ENCODE measurements at regions not wholly inside any gene's neighbourhood (a gene's known extent, or its start where the extent isn't known, plus 50 kb on each side); places are given as distances from the start of the nearest gene placed in this dataset.

DNA sequence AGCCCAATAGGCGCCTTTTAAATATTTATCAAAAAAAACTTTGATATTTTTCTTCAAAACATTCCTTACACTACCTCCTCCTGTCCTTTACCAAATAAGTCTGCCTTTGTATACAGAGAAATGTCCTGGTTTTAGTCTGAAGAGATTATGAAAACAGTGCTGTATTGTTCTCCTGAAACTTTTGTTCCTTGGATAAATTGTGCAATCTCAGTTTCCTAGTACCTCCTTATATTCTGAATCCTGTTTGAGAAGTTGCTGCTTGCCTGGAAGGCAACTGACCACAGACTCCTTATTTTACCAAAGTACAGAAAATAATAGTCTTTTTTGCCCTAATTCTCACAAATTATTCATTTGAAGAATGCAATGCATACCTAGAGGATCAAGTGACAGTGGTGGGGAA, 349.5 kb downstream of the EPHA7 start:
- H3K4me3 ChIP-seq (ENCODE audit: low read length) = no peak overlapping the region
- no peak overlapping the region for H2AFZ ChIP-seq (ENCODE audit: low read depth, low read length)
- no peak overlapping the region for H3K27ac ChIP-seq (ENCODE audit: low read length)
- no peaks in the 10 kb centered on the region for H3K36me3 ChIP-seq (replicated peaks; ENCODE audit: low read depth, low read length)
- H3K79me2 ChIP-seq (ENCODE audit: low read length) = no peaks in the 10 kb centered on the region
- H3K9me3 ChIP-seq (ENCODE audit: insufficient read depth, low read length) = no peaks in the 10 kb centered on the region
- no peak overlapping the region for H3K4me2 ChIP-seq (ENCODE audit: low read length)
- no peaks in the 10 kb centered on the region for H3K27me3 ChIP-seq (ENCODE audit: low read depth, low read length)
- TF ChIP-seq, protein P1, sequence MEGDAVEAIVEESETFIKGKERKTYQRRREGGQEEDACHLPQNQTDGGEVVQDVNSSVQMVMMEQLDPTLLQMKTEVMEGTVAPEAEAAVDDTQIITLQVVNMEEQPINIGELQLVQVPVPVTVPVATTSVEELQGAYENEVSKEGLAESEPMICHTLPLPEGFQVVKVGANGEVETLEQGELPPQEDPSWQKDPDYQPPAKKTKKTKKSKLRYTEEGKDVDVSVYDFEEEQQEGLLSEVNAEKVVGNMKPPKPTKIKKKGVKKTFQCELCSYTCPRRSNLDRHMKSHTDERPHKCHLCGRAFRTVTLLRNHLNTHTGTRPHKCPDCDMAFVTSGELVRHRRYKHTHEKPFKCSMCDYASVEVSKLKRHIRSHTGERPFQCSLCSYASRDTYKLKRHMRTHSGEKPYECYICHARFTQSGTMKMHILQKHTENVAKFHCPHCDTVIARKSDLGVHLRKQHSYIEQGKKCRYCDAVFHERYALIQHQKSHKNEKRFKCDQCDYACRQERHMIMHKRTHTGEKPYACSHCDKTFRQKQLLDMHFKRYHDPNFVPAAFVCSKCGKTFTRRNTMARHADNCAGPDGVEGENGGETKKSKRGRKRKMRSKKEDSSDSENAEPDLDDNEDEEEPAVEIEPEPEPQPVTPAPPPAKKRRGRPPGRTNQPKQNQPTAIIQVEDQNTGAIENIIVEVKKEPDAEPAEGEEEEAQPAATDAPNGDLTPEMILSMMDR (IDR thresholded peaks at IDR 0.05; ENCODE audit: low read depth, low read length) = no peak
- no peak for TF ChIP-seq EZH2phosphoT487 (IDR thresholded peaks at IDR 0.05; ENCODE audit: low read depth)
- no peaks in the 10 kb centered on the region for H3K4me1 ChIP-seq (ENCODE audit: low read length)
- H3K9ac ChIP-seq (ENCODE audit: low read length) = no peak overlapping the region
- no peaks in the 10 kb centered on the region for H4K20me1 ChIP-seq (ENCODE audit: insufficient read depth, low read length)

DNA sequence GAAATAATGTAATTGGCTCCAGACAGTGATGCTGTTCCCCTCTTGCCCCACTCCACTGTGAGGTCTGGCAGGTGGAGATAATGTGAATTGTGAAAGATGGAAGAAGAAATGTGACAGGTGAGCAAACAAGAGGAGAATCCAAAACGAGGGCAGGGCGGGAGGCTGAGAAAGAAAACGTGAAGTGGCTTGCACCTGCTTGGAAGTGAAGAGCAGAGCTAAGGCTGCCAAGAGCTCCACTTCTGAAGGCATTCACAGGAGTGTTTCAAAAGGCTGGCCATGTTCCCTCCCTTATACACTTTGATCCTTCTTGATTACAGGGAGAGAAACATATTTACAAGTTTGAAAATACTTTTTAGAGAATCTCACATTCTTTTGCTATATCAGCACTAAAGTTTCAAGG, 359.4 kb downstream of the EPHA7 start:
- no peak overlapping the region for H3K9ac ChIP-seq (ENCODE audit: low read length)
- H3K36me3 ChIP-seq (replicated peaks; ENCODE audit: low read depth, low read length) = no peaks in the 10 kb centered on the region
- no peak overlapping the region for H3K4me3 ChIP-seq (ENCODE audit: low read length)
- TF ChIP-seq EZH2phosphoT487 (IDR thresholded peaks at IDR 0.05; ENCODE audit: low read depth) = no peak
- TF ChIP-seq, protein P1 (IDR thresholded peaks at IDR 0.05; ENCODE audit: low read depth, low read length) = no peak
- H3K4me1 ChIP-seq (ENCODE audit: low read length) = no peaks in the 10 kb centered on the region
- H3K27me3 ChIP-seq (ENCODE audit: low read depth, low read length) = no peaks in the 10 kb centered on the region
- H3K79me2 ChIP-seq (ENCODE audit: low read length) = no peaks in the 10 kb centered on the region
- no peak overlapping the region for H3K27ac ChIP-seq (ENCODE audit: low read length)
- no peak overlapping the region for H2AFZ ChIP-seq (ENCODE audit: low read depth, low read length)
- H3K9me3 ChIP-seq (ENCODE audit: insufficient read depth, low read length) = no peaks in the 10 kb centered on the region
- no peaks in the 10 kb centered on the region for H4K20me1 ChIP-seq (ENCODE audit: insufficient read depth, low read length)
- no peak overlapping the region for H3K4me2 ChIP-seq (ENCODE audit: low read length)

DNA sequence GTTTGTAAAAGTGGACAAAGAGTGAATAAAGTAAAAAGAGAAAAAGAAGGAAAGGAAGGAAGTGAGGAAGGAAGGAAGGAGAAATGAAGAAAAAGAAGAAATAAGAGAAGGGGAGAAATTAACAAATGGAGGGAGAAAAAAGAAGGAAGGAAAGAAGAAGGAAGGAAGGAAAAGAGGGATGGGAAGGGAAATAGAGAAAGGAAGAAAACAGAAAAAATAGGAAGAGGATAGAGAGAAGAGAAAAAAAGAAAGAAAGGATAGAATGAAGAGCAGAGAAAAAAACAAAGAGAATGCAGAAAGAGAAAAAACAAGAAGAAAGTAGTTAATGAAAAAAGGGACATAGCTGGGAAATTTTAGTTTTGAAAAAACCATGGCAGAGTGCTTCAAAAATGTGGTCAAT, 361.8 kb downstream of the EPHA7 start:
- Histone ChIP-seq H3K4me3 (ENCODE audit: low read length) (no peak overlapping the region), H3K27ac (ENCODE audit: low read length) (no peak overlapping the region), H3K36me3 (replicated peaks; ENCODE audit: low read depth, low read length) (no peaks in the 10 kb centered on the region), H3K79me2 (ENCODE audit: low read length) (no peaks in the 10 kb centered on the region), H3K27me3 (ENCODE audit: low read depth, low read length) (no peaks in the 10 kb centered on the region), H3K9me3 (ENCODE audit: insufficient read depth, low read length) (no peaks in the 10 kb centered on the region), H3K9ac (ENCODE audit: low read length) (no peak overlapping the region), H2AFZ (ENCODE audit: low read depth, low read length) (no peak overlapping the region), H3K4me2 (ENCODE audit: low read length) (no peak overlapping the region), H4K20me1 (ENCODE audit: insufficient read depth, low read length) (no peaks in the 10 kb centered on the region), H3K4me1 (ENCODE audit: low read length) (no peaks in the 10 kb centered on the region)
- TF ChIP-seq, protein P1 (IDR thresholded peaks at IDR 0.05; ENCODE audit: low read depth, low read length) = no peak
- no peak for TF ChIP-seq EZH2phosphoT487 (IDR thresholded peaks at IDR 0.05; ENCODE audit: low read depth)

DNA sequence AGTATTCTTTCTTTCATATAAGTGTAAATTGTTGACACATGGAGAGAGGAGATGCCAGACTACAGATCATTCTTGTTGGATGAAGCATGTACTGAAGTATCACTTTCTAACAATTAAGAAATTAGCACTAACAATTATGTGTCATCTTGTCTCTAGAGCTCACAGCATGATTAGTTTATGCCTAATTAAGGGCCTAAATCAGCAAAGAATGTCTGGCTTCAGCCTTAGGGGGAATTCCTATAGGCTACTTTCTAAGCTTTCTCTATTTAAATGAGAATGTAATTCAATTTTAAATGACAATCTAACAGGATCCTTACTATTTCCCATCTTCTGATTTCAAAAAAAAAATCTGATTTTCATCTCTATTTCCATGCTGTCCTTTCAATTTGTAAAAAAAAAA, 371.0 kb downstream of the EPHA7 start:
- TF ChIP-seq EZH2phosphoT487 (IDR thresholded peaks at IDR 0.05; ENCODE audit: low read depth) = no peak
- TF ChIP-seq, protein P1 (IDR thresholded peaks at IDR 0.05; ENCODE audit: low read depth, low read length) = no peak
- H3K36me3 ChIP-seq (replicated peaks; ENCODE audit: low read depth, low read length) = no peaks in the 10 kb centered on the region
- no peak overlapping the region for H3K27ac ChIP-seq (ENCODE audit: low read length)
- no peaks in the 10 kb centered on the region for H3K4me1 ChIP-seq (ENCODE audit: low read length)
- no peak overlapping the region for H3K4me2 ChIP-seq (ENCODE audit: low read length)
- H3K27me3 ChIP-seq (ENCODE audit: low read depth, low read length) = no peaks in the 10 kb centered on the region
- no peaks in the 10 kb centered on the region for H3K79me2 ChIP-seq (ENCODE audit: low read length)
- H2AFZ ChIP-seq (ENCODE audit: low read depth, low read length) = no peak overlapping the region
- H3K4me3 ChIP-seq (ENCODE audit: low read length) = no peak overlapping the region
- H4K20me1 ChIP-seq (ENCODE audit: insufficient read depth, low read length) = no peaks in the 10 kb centered on the region
- no peaks in the 10 kb centered on the region for H3K9me3 ChIP-seq (ENCODE audit: insufficient read depth, low read length)
- no peak overlapping the region for H3K9ac ChIP-seq (ENCODE audit: low read length)

Measured in OCI-LY3 (cell line).